ENCODE measurements at regions not wholly inside any gene's neighbourhood (a gene's known extent, or its start where the extent isn't known, plus 50 kb on each side); places are given as distances from the start of the nearest gene placed in this dataset.
A peak's percentile ranks its signal among the peaks of the same experiment; 100 is the strongest.

- Mint-ChIP-seq H3K36me3 (ENCODE audit: insufficient read depth in 1 of 3, low read depth in 3 of 3) (no peaks in the 10 kb centered on the region; a peak in 2 of 7 replicates), H3K4me1 (peaks cover 2 to 22% of the 10 kb centered on the region in 2 experiments; a peak in 3 of 4 replicates), H3K27me3 (ENCODE audit: low read depth) (peaks cover 17% of the 10 kb centered on the region), H3K9me3 (no peaks in the 10 kb centered on the region; a peak in 1 of 5 replicates), H3K27ac (no peak overlapping the region), H3K4me3 (peak overlapping the region in 1 of 2 experiments; percentile 20; a peak in 1 of 5 replicates)
- no peaks in the 10 kb centered on the region for H3K9me3 ChIP-seq (ENCODE audit: control insufficient read depth, low read depth, low read length)
- no peak overlapping the region for H3K23ac ChIP-seq (ENCODE audit: insufficient read length, low read depth, low read length)
- no peak overlapping the region for H3K9ac ChIP-seq (ENCODE audit: extremely low read depth, insufficient read length, low read length)
- no peak overlapping the region for H2BK5ac ChIP-seq (ENCODE audit: insufficient read length, low read length)
- H3T11ph ChIP-seq (ENCODE audit: low read length), result no peak overlapping the region
- no peak overlapping the region for H2AK5ac ChIP-seq (ENCODE audit: insufficient read length, low read length)
- no peaks in the 10 kb centered on the region for H3K79me1 ChIP-seq (ENCODE audit: insufficient read depth, low read depth, low read length, poor library complexity, severe bottlenecking)
- no peak overlapping the region for H2BK12ac ChIP-seq (ENCODE audit: insufficient read length, low read depth, low read length)
- no peak overlapping the region for H2BK20ac ChIP-seq (ENCODE audit: low read depth, low read length, poor library complexity, severe bottlenecking)
- H3K14ac ChIP-seq (ENCODE audit: insufficient read depth, low read length), result peak overlapping the region; percentile 43; the same call in 1 of the 2 replicates
- H3K27me3 ChIP-seq (ENCODE audit: insufficient read depth, low read length), result no peaks in the 10 kb centered on the region
- no peaks in the 10 kb centered on the region for H4K20me1 ChIP-seq (ENCODE audit: control insufficient read depth, insufficient read depth, insufficient read length)
- H4K5ac ChIP-seq (ENCODE audit: insufficient read length, low read depth, low read length), result no peak overlapping the region
- H3K79me2 ChIP-seq (ENCODE audit: insufficient read depth, low read length), result no peaks in the 10 kb centered on the region
- no peak overlapping the region for H2BK15ac ChIP-seq (ENCODE audit: low read depth, low read length)
- no peak overlapping the region for H4K91ac ChIP-seq (ENCODE audit: insufficient read length, low read depth, low read length)
- H3K18ac ChIP-seq (ENCODE audit: insufficient read length, low read depth, low read length), result no peak overlapping the region
- H3K4me1 ChIP-seq (ENCODE audit: insufficient read depth, low read length), result no peaks in the 10 kb centered on the region
- no peak overlapping the region for H2BK120ac ChIP-seq (ENCODE audit: low read depth, low read length, poor library complexity, severe bottlenecking)
- no peak overlapping the region for H2AFZ ChIP-seq (ENCODE audit: low read length)
- H3K4me2 ChIP-seq (ENCODE audit: insufficient read depth, insufficient read length, low read length), result no peak overlapping the region
- no peaks in the 10 kb centered on the region for H3K23me2 ChIP-seq (ENCODE audit: insufficient read length, low read depth, low read length, poor library complexity, severe bottlenecking)
- no peak for TF ChIP-seq CTCF (conservative IDR thresholded peaks at IDR 0.05)
- no peak overlapping the region for H4K8ac ChIP-seq (replicated peaks; ENCODE audit: insufficient read length, low read depth, low read length)
- DNase-seq, result no peak
- H3K4ac ChIP-seq (ENCODE audit: low read depth, low read length), result no peak overlapping the region
- no peak overlapping the region for H3K27ac ChIP-seq (ENCODE audit: insufficient read length, low read depth, low read length)
- H3K56ac ChIP-seq (ENCODE audit: insufficient read length, low read depth, low read length), result no peak overlapping the region
- no CpG with 5 or more reads among the region's 19 CpGs for WGBS (ENCODE audit: extremely low coverage, insufficient read length, low lambda C conversion rate)
These were observed 190.3 kb downstream of the RBFOX3 start for GRCh38 chr17:79420318-79421243.

All from H9 (cell line).